HG03095 (cell line): ENCODE measurements at regions not wholly inside any gene's neighbourhood (a gene's known extent, or its start where the extent isn't known, plus 50 kb on each side); places are given as distances from the start of the nearest gene placed in this dataset.
"Not testable (repeated sequence)": the region's sequence is repeated elsewhere in the genome, so short reads cannot be mapped to it uniquely, and the experiment has no call there.

Experiments
- ATAC-seq: cut with Tn5 transposase; IDR thresholded peaks from one replicate; pipeline ENCODE4 v1.9.1; 2021; ENCODE audit warnings: moderate library complexity; ENCODE audit not compliant: unreplicated experiment

GRCh38 chr4:128540122-128540521 lies 252.5 kb upstream of the PGRMC2 start:
- no peak for ATAC-seq

GRCh38 chr4:128538111-128538882 lies 250.7 kb upstream of the PGRMC2 start:
- no peak for ATAC-seq

- no peak for ATAC-seq
Observed at GRCh38 chr4:128536746-128537145, 249.1 kb upstream of the PGRMC2 start.

- not testable (repeated sequence) for ATAC-seq
Observed at GRCh38 chr4:128535510-128535909, 247.9 kb upstream of the PGRMC2 start.

- ATAC-seq = no peak
Observed at GRCh38 chr4:128528793-128529553, 241.4 kb upstream of the PGRMC2 start.

- no peak for ATAC-seq
Observed at GRCh38 chr4:128527946-128528576, 240.4 kb upstream of the PGRMC2 start.

- ATAC-seq = no peak
Observed at GRCh38 chr4:128527351-128527750, 239.7 kb upstream of the PGRMC2 start.

GRCh38 chr4:128525992-128526630 lies 238.5 kb upstream of the PGRMC2 start:
- ATAC-seq = no peak

GRCh38 chr4:128525387-128525786 lies 237.8 kb upstream of the PGRMC2 start:
- no peak for ATAC-seq

GRCh38 chr4:128524311-128524710 lies 236.7 kb upstream of the PGRMC2 start:
- no peak for ATAC-seq

- ATAC-seq = no peak
Observed at GRCh38 chr4:128521648-128522111, 234.1 kb upstream of the PGRMC2 start.

GRCh38 chr4:128521156-128521555 lies 233.5 kb upstream of the PGRMC2 start:
- ATAC-seq = no peak

GRCh38 chr4:128519163-128519830 lies 231.7 kb upstream of the PGRMC2 start:
- ATAC-seq = no peak

GRCh38 chr4:128517739-128518510 lies 230.3 kb upstream of the PGRMC2 start:
- peak; percentile 93 for ATAC-seq

GRCh38 chr4:128517096-128517738 lies 229.6 kb upstream of the PGRMC2 start:
- peak; percentile 1 for ATAC-seq

GRCh38 chr4:128516301-128516969 lies 228.8 kb upstream of the PGRMC2 start:
- peak; percentile 53 for ATAC-seq

- ATAC-seq = no peak
Observed at GRCh38 chr4:128513664-128514484, 226.3 kb upstream of the PGRMC2 start.

GRCh38 chr4:128512767-128513322 lies 225.2 kb upstream of the PGRMC2 start:
- no peak for ATAC-seq
